GM18499 (cell line): ENCODE measurements at regions not wholly inside any gene's neighbourhood (a gene's known extent, or its start where the extent isn't known, plus 50 kb on each side); places are given as distances from the start of the nearest gene placed in this dataset.

Experiments
- ATAC-seq: cut with Tn5 transposase; IDR thresholded peaks from one replicate; pipeline ENCODE4 v1.9.1; 2021; ENCODE audit warnings: moderate number of reproducible peaks; ENCODE audit not compliant: insufficient read depth, unreplicated experiment

DNA sequence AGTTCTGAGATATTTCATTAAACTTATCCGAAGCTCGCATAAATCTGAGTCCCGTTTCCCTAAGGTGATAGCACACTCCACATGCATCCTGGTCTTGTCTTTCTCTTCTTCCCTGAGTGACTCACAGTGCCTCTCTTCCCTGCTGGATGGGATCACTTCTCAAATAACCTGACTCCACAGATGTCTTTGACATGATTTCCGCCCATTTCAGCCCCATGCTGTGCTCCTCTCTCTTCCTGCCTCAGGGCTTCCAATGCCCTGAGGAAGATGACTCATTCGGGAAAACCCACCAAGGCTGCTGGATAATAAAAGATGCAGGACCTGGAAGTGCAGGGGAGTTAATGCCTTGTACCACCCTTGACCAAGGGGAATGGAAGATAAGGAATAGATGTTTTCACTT is 441.7 kb upstream of the SOX11 start:
- no peak for ATAC-seq

DNA sequence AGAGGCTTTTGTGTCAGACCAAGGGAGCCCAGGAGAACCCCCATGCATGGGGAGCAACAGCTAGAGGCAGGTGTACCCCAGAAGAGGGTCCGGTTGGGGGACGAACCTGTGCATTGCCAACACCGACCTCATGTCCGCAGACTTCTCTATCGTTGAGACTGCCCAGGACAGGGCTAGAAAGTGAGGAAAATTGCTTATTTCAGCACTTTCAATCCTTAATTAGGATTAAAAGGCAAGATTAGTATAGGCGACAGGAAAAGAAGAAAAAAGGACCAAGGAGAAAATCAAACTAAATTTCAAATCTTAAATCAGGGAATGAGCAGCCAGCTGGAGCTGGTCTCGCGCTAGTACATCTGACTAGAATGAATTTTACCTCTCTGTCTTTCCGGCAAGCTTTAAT is 438.9 kb upstream of the SOX11 start:
- no peak for ATAC-seq

DNA sequence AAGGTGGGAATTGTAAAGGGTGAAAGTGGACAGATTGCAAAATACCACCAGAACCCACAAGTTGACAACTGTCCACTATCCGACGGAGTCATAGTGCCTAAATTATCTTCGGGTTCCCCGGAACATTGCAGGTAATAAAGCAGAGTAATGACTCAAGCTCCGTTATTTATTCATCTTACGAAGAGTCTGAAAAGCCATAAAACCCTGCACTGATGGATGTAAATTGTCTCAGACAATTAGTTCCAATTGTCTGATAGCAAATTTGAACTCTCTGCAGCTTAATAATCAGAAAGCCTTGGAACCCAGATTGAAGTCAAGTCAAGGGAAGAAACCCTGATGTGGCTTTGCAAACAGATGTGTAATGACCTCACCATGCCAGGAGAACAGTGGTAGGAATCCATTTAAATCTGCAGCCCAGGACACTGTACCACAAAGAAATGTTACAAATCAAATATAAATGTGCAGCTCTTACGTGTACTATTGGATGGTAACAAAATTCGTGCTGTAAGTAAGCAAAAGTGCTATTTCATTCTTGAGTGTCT is 437.3 kb upstream of the SOX11 start:
- ATAC-seq, result no peak

DNA sequence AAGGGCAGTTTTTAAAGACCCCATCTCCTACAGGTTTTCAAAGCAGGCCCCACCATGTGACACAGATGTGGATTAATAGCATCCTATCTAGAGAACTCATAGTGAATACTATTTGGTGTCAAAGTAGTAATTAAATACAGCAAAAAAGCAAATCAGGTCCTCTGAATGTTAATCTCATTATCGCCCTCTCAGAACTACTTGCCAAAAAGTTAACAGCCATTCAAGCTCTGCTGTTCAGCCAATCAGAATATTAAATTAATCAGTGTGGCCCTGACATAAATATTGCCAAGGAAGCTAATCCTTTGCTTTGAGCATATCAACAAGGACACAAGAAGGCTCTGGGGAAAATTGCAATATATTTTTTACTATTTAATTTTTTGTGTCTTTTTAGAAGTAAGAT is 428.9 kb upstream of the SOX11 start:
- no peak for ATAC-seq

DNA sequence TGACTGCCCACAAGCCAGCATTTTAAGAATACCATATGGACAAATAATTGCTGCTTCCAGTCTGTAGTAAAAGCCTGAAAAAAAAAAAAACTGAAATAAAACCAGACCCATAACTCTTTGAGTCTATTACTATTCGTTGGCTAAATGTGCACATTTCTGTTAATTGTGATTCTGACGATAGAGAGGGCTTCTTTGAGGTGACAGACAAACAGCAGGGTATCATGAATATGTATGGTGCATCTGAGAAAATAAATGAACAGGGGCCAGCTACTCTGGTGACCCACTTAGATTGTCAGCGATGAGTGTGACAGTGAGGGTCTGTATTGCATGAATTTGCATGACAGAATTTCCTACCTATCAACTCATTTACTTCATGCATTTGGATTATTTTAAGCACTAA is 427.8 kb upstream of the SOX11 start:
- ATAC-seq, result no peak

DNA sequence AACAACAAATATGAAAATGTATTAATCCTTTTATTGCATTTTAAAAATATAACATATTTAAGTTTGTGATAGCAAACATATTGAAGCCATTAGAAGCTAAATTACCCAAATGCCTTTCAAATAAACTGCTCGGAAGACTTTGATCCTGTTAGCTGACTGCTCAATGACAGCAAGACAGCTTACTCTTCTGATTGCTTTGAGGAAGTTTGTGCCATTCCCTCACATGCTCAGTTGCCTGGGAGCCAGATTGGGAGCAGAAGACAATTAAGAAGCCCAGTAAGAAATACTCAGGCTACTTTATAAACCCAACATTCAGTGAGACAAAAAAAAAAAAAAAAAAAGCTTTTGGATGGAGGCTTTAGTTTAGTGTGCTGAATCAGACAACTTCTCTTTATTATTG is 407.1 kb upstream of the SOX11 start:
- ATAC-seq, result no peak

DNA sequence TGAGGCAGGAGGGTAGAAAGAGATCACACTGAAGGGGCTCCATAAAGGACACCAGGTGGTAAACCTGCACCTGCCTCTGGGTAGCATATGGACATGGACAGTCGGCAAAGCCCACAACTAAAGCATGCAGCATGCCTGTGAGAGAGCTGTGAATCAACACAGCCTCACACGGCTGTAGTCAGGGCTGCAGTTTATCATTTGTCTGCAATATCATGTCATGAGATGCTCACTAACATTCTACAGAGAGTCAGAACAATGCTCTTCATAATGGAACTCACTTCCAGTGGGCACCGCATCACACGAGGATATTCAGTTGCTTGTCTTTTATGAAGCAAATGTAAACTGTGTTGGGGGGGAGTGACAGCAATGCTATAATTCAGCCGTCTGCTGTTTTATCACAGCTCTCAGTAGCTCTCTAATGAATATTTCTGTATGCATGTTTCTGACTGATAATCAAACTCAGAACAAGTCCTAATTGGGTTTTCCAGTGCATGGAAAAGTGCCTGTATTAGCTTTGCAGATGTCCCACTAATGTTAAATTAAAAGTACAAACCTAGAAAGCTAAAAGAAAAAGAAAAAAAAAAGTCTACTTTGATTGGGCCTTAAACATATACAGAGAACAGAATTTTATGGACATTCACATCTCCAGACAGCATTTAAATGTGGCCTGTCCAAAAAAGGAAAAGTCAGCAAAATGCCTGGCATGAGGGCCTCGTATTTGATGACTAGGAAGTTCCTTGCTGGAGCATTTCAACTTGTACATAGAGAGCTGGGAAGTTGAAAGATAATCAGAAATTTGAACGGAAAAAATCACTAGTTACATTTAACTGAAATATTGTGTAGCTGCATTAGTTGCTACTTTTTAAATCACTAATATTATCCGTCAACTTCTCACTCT is 406.1 kb upstream of the SOX11 start:
- ATAC-seq, result no peak

DNA sequence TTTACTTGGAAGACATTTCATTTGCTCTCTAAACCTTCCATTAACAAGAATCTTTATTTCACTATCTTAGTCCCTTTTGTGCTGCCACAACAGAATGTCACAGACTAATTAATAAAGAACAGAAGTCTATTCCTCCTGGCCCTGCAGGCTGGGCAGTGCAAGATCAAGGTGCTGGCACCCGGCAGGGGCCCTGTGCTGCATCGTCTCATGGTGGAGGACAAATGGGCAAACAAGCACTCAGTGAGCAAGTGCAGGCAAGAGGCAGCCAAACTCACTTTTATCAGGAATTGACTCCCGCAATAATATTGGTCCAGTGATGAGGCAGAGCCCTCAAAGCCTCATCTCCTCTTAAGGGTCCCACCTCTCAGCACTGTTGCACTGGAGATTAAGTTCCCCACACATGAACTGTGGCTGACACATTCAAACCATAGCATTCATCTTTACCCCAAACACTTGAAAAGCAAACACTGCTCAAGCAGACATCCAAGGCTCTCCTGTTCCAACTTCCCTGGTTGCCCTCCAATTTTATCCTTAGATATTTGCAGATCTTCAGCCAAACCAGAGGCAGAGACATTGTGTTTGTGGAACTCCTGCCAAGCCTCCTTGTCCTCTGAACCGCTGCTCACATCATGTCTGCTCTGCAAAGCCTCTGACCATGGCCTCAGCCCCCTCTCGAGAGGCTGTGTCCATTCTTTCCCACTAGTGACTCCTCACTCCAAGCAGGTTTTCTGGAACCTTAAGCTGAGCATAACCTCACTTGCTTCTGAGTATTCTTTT is 404.4 kb upstream of the SOX11 start:
- ATAC-seq, result no peak

DNA sequence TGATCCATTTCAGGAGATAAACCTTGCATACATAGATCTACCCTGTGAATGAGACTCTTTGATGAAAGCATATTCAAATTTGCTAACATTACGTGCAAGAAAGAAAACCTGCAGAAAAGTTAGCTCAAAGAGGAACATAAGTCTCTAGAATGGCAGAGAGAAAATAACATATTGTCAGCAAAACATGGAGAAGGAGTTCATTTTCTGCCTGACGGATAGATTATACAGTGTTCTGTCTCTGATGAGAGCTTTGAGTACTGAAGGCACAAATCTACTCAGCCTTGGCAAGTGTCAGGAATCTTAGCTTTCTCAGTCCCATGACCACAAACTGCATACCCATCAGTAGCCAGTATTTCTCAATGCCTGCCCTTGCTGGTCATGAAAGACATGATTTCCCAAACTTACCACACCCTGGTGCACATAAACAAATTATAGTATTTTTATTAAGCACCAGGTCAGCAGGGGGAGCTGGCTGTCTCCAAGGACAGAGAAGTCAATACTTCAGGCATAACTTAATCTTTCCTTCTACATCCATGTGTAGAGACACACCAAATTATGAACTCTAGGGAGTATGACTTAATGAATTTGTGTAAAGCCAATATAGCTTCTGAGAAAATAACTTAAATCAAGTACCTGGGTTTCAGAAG is 401.2 kb upstream of the SOX11 start:
- no peak for ATAC-seq

DNA sequence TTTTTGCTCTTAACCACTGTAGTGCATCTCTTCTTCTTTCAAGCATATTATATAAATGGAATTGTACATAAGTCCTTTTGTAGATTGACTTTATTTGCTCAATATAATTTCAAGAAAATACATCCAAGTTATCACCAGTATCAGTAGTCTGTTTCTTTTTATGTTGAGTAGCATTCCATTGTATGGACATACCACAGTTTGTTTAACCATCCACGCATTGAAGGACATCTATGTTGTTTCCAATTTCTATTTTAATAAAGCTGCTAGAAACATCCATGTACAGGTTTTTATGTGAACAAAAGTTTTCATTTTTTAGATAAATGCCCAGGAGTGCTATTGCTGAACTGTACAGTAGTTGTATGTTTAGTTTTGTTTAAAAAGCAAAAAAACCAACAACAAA is 387.5 kb upstream of the SOX11 start:
- ATAC-seq, result no peak

DNA sequence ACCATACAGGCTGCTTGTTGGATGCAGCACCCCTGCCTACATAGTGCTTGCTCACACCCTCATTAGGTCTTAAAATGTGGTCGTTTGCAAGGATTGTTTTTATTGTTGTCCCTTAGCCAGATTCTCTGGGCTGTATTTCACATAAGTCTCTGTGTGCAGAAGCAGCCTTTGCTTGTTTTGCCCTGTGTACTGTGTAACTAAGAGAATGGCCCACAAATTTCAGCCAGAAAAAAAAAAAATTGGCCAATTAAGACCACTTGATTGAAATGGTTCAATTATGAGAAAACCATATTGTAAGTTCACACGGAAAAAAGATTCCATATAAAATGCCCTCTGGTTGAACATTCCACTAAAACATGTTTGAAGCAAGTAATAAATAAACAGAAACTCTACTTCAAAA is 377.1 kb upstream of the SOX11 start:
- no peak for ATAC-seq

DNA sequence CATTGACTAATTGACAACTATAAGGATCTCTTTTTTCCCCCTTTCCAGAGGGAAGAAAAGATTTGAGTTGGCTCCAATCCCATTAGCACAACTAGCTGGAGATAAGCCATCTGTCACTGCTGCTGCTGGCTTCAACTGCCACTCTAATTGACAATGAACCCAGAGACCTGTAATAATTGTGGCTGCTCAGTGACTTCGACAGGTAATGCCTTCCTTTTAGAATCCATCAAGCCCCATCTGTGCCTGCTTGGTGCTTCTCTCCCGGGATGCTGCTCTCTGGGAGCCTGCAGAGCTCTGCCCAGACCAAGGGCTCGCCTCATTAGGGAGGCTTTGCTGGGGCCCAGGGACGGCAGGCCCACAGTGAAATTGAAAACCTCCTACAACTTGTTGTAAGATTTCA is 376.7 kb upstream of the SOX11 start:
- ATAC-seq, result no peak

DNA sequence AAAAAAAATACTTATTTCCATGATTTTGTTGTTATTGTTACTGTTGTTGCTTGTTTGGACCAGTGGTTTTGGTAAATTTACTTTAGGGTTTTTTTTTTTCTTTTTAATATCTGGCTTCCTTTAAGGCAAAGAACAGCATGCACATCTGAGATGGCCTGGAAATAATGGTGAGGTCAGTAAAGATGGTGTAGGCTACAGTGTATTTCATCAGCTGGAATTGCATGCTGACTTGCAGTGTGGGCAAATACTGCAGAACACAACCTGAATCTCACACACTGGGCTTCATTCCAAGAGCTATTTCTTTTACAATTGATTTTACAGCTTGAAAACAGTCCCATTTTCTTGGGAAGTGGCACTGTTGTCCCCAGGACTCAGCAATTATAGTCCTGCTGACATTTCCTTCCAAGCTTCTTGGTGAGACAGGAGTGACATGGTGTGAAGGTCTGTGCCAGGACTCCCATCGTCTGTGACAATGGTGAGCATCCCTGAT is 376.1 kb upstream of the SOX11 start:
- no peak for ATAC-seq

DNA sequence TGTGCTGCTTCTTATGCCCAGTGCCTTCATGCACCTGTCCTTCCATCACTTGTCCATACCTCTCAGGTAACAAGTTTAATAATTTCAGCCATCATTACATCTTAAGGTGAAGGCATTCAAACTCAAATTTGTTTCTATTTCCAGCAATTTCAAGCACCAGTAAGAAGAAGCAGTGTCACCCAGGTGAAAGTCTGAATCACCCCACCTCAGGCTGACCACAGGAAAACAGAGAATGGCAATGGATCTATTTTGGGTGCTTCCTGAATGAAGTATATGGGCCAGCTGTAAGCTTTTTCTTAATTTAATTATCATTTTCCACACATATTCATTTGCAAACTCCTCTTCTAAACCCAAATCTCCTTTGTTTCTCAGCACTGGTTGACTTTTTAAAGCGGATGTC is 372.7 kb upstream of the SOX11 start:
- no peak for ATAC-seq

DNA sequence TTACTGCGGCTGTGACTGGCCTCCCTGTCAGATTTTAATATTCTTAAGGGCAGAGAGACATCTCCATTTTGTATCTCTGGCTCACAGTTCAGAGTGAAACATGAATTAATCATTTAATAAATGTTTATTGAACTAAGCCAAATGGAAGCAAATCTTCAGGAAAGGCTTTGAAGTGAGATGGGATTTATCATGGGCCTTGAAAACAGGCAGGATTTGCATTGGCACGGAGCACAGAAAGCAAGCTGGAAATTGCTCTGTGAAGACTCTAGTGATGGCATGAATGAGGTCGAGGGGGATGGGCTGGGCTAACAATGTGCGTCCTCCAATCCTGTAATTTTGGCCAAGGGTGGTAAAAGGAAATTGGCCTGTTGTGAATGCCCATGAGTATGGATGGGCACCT is 369.8 kb upstream of the SOX11 start:
- no peak for ATAC-seq

DNA sequence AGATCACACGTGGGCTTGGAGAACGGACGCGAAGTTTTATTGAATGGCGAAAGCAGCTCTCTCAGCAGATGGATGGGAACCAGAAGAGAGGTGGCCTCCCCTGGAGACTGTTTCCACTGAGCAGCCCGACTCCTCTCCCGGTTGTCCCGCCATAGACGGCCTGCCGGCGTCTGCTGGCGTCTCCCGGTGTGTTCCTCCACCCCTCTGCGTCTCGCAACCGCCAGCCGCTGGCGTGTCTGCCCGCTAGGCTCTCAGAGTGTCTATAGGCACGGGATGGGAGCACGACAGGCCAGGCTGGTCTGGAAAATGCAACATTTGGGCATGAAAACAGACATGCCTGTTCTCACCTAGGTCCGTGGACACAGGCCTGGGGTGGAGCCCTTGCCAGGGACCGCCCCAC is 366.7 kb upstream of the SOX11 start:
- ATAC-seq, result no peak

DNA sequence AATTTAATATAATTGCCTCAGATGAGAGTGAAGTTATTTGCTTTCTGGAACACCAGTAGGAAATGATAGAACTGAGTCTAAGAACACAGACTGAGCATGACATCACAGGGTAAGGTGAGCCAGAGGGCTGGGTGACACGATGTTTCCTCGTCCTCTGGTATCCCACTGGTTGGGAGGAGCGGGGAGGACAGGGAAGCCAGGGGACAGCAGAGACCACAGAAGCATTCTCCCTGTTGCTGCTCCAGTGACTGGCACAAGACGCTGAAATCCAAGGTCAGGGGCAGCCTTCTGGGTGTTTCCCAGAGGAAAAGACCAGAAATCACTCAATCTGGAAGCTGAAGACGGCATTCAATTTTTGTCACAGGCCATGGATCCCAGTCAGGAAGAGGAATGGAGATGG is 363.4 kb upstream of the SOX11 start:
- ATAC-seq, result no peak

DNA sequence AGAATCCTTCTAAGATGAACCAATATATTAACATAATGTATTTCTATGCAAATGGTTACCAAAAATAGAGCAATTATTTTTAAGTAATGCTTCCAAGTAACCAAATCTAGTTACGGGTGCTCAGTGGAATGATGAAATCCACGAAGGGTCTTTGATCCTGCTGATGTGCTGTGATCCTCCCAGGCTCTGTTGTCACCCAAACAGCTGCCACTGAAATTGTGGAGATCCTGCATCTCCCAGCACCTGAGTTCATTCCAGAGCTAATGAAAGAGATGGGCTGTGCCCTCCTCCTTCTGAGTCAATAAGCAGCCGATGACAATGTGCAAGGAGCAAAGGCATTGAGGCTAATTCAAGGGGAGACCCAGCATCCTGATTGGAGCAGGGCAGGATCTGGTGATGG is 362.4 kb upstream of the SOX11 start:
- ATAC-seq, result no peak

DNA sequence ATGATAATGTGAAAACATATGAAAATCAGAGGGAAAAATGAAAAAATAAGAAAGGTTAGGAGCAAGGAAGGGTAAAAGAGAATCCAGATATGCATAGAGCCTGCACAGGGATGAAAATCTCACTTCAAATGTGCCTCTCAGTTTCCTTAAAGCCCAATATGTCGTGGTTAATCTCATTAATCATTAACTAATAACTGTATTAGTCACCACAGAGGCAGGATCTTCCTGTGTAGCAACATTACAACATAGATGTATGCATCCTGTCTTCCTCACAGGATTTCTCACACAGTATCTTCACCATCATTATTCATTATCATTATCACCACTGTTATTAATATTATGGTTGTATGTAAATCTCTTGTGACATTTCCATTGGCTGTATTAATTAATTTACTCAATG is 361.2 kb upstream of the SOX11 start:
- no peak for ATAC-seq

DNA sequence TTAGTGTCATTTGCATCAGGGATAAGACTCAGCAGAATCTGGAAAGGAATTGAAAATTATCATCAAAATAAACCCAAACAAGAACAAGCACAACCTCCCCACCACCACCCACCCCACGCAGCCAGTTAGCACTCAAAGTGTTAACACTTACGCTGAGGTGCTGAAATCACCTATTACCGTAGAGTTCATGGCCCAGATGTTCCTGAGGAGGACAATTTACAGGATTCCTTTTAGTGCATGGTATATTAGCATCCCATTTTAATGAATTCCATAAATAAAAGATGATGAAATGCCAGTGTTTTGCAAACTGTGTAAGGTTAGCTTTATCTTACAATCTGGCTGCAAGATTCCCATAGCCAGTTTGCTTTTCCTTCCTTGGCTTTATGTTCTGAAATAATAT is 359.3 kb upstream of the SOX11 start:
- no peak for ATAC-seq

DNA sequence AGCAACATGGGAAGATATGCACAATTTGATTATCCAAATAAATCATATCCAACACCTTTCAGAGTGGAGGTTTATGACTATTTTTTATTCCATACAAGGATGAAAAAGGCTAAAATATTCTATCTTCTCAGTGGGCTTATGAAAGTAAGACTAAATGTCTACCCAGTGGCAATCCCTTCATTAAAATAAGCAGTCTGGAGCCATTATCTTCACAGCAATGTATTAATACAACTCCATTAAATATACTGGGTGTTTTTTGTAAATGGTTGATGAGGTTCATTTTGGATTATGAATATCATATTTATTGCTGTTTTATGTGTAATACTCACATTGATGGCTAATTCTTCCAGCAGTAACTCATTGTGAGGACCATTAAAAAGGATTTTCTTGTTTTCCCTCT is 352.7 kb upstream of the SOX11 start:
- no peak for ATAC-seq
